HS-27A (cell line): ENCODE measurements at regions not wholly inside any gene's neighbourhood (a gene's known extent, or its start where the extent isn't known, plus 50 kb on each side); places are given as distances from the start of the nearest gene placed in this dataset.

Experiments
- DNase-seq: peaks from one replicate; pipeline ENCODE4 v3.0.0-alpha.2; 2012; ENCODE audit warnings: low read depth, missing footprints

- DNase-seq: no peak
These were observed 51.1 kb downstream of the HYCC1 start for GRCh38 chr7:22962775-22963350.

- DNase-seq: no peak
These were observed 55.2 kb downstream of the HYCC1 start for GRCh38 chr7:22958742-22959141.

GRCh38 chr7:22954251-22954650 lies 59.7 kb downstream of the HYCC1 start:
- DNase-seq: no peak

GRCh38 chr7:22952306-22953015 lies 61.5 kb downstream of the HYCC1 start:
- DNase-seq: no peak

- DNase-seq: no peak
These were observed 64.0 kb downstream of the HYCC1 start for GRCh38 chr7:22949944-22950343.

GRCh38 chr7:22949221-22949620 lies 64.7 kb downstream of the HYCC1 start:
- DNase-seq: no peak

GRCh38 chr7:22948770-22949169 lies 65.2 kb downstream of the HYCC1 start:
- DNase-seq: no peak

- DNase-seq: no peak
These were observed 68.3 kb downstream of the HYCC1 start for GRCh38 chr7:22945584-22945983.

- no peak for DNase-seq
These were observed 69.4 kb downstream of the HYCC1 start for GRCh38 chr7:22944510-22944909.

- no peak for DNase-seq
These were observed 69.9 kb downstream of the HYCC1 start for GRCh38 chr7:22944022-22944421.

GRCh38 chr7:22942191-22942590 lies 71.7 kb downstream of the HYCC1 start:
- no peak for DNase-seq

- no peak for DNase-seq
These were observed 74.1 kb downstream of the HYCC1 start for GRCh38 chr7:22939842-22940241.

- DNase-seq: no peak
These were observed 76.0 kb downstream of the HYCC1 start for GRCh38 chr7:22937946-22938345.

GRCh38 chr7:22936246-22936645 lies 77.7 kb downstream of the HYCC1 start:
- no peak for DNase-seq

GRCh38 chr7:22935269-22935668 lies 78.7 kb downstream of the HYCC1 start:
- DNase-seq: no peak

GRCh38 chr7:22934473-22935065 lies 79.4 kb downstream of the HYCC1 start:
- DNase-seq: no peak

- no peak for DNase-seq
These were observed 79.9 kb downstream of the HYCC1 start for GRCh38 chr7:22934023-22934422.

- DNase-seq: no peak
These were observed 81.0 kb downstream of the HYCC1 start for GRCh38 chr7:22932896-22933295.

- no peak for DNase-seq
These were observed 82.9 kb downstream of the HYCC1 start for GRCh38 chr7:22931011-22931410.

- DNase-seq: no peak
These were observed 91.6 kb downstream of the HYCC1 start for GRCh38 chr7:22922307-22922706.

- no peak for DNase-seq
These were observed 92.4 kb downstream of the HYCC1 start for GRCh38 chr7:22921386-22922086.

- DNase-seq: no peak
These were observed 93.3 kb downstream of the HYCC1 start for GRCh38 chr7:22920672-22921071.

GRCh38 chr7:22913158-22913557 lies 90.5 kb upstream of the TOMM7 start:
- no peak for DNase-seq
